ENCODE measurements at regions not wholly inside any gene's neighbourhood (a gene's known extent, or its start where the extent isn't known, plus 50 kb on each side); places are given as distances from the start of the nearest gene placed in this dataset.

DNA sequence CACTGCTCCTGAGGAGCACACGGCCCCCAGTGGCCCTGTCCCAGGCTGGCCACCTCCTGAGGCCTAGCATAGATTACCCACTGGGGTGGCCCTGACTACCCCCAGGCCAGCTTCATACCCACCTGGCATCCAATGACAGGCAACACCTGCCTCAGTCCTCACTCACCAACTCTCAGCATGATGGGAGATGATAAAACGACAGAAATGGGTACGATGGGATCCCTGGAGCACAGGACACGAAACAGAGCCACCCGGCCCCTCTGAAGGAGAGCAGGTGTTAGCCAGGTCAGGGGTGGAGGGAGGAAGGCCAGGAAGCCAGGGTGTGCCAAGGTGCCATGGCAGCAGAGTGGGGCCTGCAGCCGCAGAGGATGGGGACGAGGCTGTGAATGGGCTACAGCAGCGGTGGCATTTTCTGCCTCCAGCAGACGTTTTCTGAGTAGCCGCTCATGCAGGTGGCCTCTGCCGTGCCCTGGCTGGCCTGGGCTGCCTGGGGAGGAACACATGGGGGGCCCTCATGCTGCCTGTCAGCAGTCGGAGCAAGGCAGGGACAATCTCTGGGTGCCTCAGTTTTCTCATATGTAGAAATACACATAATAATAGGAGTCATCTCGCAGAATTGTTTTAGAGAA is 50.2 kb upstream of the FGF3 start:
- Histone ChIP-seq H3K9me2 (replicated peaks; ENCODE audit: insufficient read depth, low read length) (no peaks in the 10 kb centered on the region), H4K20me1 (ENCODE audit: insufficient read depth, low read depth, low read length) (no peaks in the 10 kb centered on the region), H3K27ac (ENCODE audit: low read length) (no peak overlapping the region), H2AFZ (ENCODE audit: low read length) (no peak overlapping the region), H3K4me1 (ENCODE audit: low read length) (no peaks in the 10 kb centered on the region), H3K9me3 (ENCODE audit: low read length) (no peaks in the 10 kb centered on the region), H3K4me3 (ENCODE audit: low read length) (no peak overlapping the region), H3K79me2 (ENCODE audit: low read length) (no peaks in the 10 kb centered on the region), H3K4me2 (ENCODE audit: low read depth, low read length, poor library complexity, severe bottlenecking) (no peak overlapping the region), H3K27me3 (ENCODE audit: low read length) (no peaks in the 10 kb centered on the region), H3K9ac (ENCODE audit: low read length) (no peak overlapping the region), H3K36me3 (ENCODE audit: insufficient read depth, low read length) (no peaks in the 10 kb centered on the region)
- no peak for DNase-seq

DNA sequence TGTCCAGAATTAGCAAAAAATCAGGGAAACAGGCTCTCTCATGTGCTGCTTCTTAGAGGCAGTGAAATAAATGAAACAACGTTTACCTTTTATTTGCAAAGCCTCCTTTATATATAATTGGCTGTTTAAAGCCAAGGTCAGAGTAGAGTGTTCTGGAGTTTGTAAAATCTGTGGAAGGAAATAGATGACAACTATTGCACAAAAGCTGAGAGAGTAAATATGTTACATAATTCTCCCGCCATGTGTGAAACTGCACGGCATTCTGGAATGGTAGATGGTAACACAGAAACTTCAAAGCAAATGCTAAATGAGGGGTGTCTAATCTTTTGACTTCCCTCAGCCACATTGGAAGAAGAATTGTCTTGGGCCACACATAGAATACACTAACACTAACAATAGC is 51.5 kb upstream of the FGF3 start:
- H3K36me3 ChIP-seq (ENCODE audit: insufficient read depth, low read length): no peaks in the 10 kb centered on the region
- H4K20me1 ChIP-seq (ENCODE audit: insufficient read depth, low read depth, low read length): peaks cover 3% of the 10 kb centered on the region; the same call in 1 of the 2 replicates
- H3K9me2 ChIP-seq (replicated peaks; ENCODE audit: insufficient read depth, low read length): no peaks in the 10 kb centered on the region
- no peaks in the 10 kb centered on the region for H3K27me3 ChIP-seq (ENCODE audit: low read length)
- H3K27ac ChIP-seq (ENCODE audit: low read length): no peak overlapping the region
- H3K9me3 ChIP-seq (ENCODE audit: low read length): no peaks in the 10 kb centered on the region
- DNase-seq: no peak
- no peak overlapping the region for H3K4me3 ChIP-seq (ENCODE audit: low read length)
- H2AFZ ChIP-seq (ENCODE audit: low read length): no peak overlapping the region
- no peak overlapping the region for H3K4me2 ChIP-seq (ENCODE audit: low read depth, low read length, poor library complexity, severe bottlenecking)
- no peak overlapping the region for H3K9ac ChIP-seq (ENCODE audit: low read length)
- no peaks in the 10 kb centered on the region for H3K79me2 ChIP-seq (ENCODE audit: low read length)
- H3K4me1 ChIP-seq (ENCODE audit: low read length): peaks cover 7% of the 10 kb centered on the region

DNA sequence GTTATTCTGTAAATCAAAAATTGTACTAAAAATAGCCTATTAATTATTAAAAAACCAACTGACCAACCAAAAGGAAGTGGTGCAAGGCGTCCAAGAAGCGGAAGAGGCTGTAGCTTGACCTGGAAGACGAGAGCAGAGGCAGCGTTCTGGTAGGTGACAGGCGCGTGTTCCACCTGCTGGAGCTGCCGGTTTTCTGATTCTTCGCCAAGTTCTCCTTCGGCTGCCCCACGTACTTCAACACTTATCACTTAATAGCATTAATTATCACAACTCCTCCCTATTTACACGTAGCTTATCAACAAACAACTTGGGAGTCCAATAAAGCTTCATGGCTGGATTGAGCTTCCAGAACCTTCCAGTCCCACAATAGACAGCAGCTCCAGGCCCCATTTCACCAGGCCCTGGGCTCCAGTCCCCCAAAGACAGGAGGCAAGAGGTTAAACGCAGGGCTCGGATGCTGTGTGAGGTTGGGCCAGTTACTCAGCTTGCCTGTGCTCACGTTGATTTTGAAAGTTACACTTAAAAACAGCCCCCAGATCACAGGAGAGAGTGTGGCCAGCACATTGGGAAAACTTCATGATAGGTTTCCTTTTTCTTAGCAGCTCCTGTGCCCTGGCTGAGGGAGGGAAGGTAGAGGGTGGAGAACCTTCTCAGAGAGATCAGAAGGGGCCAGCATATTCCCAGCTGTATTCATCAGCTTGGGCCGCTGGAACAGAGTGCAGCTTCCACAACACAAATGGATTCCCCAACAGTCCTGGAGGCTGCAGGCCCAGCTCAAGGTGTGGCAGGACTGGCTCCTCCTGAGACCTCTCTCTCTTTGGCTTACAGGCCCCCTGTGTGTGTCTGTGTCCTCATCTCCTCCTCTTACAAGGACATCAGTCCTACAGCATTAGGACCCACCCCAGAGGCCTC is 54.2 kb upstream of the FGF3 start:
- Histone ChIP-seq H3K4me2 (ENCODE audit: low read depth, low read length, poor library complexity, severe bottlenecking) (no peak overlapping the region), H3K27me3 (ENCODE audit: low read length) (no peaks in the 10 kb centered on the region)
- DNase-seq: no peak

DNA sequence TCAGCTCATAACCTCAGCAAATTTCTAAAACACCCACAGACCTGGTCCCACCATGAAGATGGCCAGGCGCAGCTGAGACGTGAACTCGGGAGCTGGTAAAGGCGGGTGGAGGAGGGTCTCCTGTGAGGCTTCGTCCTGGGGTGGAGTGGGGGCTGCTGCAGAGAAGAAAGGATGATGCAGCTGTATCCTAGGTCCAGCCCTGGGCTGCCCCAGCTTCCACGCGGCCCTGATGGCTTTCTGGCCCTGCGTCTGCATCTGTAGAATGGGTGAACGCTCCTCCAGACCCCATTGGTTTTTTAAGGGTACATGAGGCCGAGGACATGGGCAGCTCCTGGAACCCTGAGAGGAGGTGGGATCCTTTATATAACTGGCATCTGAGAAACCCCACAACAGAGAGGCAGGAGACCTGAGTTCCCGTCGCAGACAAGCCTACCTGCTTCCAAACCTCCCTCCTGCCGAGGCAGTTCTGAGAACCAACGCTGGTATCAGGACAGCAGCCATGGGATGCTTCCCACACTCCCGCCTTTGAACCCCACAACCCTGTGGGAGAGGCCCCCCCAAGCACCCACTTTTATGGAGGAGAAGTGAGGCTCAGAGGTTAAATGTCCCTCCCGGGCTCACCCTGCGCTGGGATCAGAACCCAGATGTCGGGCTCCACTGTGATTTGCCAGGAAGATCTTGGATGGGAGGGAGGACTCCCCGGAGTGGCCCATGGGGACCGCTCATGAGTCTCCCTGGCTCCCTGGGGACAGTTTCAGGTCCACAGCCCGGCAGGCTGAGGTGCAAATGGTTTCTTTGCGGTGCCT is 55.2 kb upstream of the FGF3 start:
- H3K36me3 ChIP-seq (ENCODE audit: insufficient read depth, low read length): no peaks in the 10 kb centered on the region
- H2AFZ ChIP-seq (ENCODE audit: low read length): no peak overlapping the region
- peaks cover 9% of the 10 kb centered on the region for H3K4me1 ChIP-seq (ENCODE audit: low read length)
- H4K20me1 ChIP-seq (ENCODE audit: insufficient read depth, low read depth, low read length): peaks cover 3% of the 10 kb centered on the region; the same call in 1 of the 2 replicates
- no peaks in the 10 kb centered on the region for H3K9me3 ChIP-seq (ENCODE audit: low read length)
- no peaks in the 10 kb centered on the region for H3K9me2 ChIP-seq (replicated peaks; ENCODE audit: insufficient read depth, low read length)
- H3K9ac ChIP-seq (ENCODE audit: low read length): no peak overlapping the region
- H3K27ac ChIP-seq (ENCODE audit: low read length): no peak overlapping the region
- no peak for DNase-seq
- H3K4me3 ChIP-seq (ENCODE audit: low read length): no peak overlapping the region
- H3K79me2 ChIP-seq (ENCODE audit: low read length): no peaks in the 10 kb centered on the region
- H3K27me3 ChIP-seq (ENCODE audit: low read length): no peaks in the 10 kb centered on the region
- H3K4me2 ChIP-seq (ENCODE audit: low read depth, low read length, poor library complexity, severe bottlenecking): no peak overlapping the region

More for the DNA sequence above, 54.2 kb upstream of the FGF3 start:
- Histone ChIP-seq H4K20me1 (ENCODE audit: insufficient read depth, low read depth, low read length) (peaks cover 3% of the 10 kb centered on the region; the same call in 1 of the 2 replicates), H3K79me2 (ENCODE audit: low read length) (no peaks in the 10 kb centered on the region), H3K9me2 (replicated peaks; ENCODE audit: insufficient read depth, low read length) (no peaks in the 10 kb centered on the region), H3K36me3 (ENCODE audit: insufficient read depth, low read length) (no peaks in the 10 kb centered on the region), H2AFZ (ENCODE audit: low read length) (no peak overlapping the region), H3K9ac (ENCODE audit: low read length) (no peak overlapping the region), H3K27ac (ENCODE audit: low read length) (no peak overlapping the region), H3K4me3 (ENCODE audit: low read length) (no peak overlapping the region), H3K9me3 (ENCODE audit: low read length) (no peaks in the 10 kb centered on the region), H3K4me1 (ENCODE audit: low read length) (peaks cover 9% of the 10 kb centered on the region)

DNA sequence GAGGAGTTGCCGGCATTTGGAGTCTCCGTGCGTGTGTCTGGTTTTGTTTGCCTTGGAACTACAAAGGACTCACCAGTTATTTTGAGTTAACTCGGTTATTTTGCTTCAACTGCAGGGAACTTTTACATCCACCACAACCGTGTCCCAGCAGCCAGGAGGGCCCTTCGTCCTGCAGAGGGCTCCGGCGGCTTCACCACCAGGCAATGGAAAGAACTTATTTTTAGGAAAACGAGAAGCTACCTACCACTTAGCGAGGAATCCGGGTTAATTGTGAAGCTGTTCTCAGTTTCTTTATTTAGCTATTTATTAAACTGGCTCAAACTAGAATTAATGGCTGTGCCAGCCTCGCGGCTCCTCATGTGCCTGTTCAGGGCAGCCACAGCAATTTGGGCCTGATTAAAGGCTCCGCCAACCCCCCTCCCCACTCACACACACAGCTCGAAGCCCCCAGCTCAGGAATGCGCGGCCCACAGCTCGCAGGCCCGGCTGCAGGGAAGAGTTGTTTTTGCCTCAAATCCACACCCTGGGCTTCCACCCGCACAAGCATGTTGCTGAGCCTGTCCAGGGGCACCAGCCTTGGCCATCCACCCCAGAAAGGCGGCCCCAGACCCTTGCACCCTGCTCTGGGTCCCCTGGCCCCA is 55.9 kb upstream of the FGF3 start:
- no peaks in the 10 kb centered on the region for H3K36me3 ChIP-seq (ENCODE audit: insufficient read depth, low read length)
- no peak overlapping the region for H2AFZ ChIP-seq (ENCODE audit: low read length)
- no peak overlapping the region for H3K9ac ChIP-seq (ENCODE audit: low read length)
- no peaks in the 10 kb centered on the region for H3K27me3 ChIP-seq (ENCODE audit: low read length)
- H3K4me2 ChIP-seq (ENCODE audit: low read depth, low read length, poor library complexity, severe bottlenecking): no peak overlapping the region
- DNase-seq: no peak
- H3K9me3 ChIP-seq (ENCODE audit: low read length): no peaks in the 10 kb centered on the region
- no peak overlapping the region for H3K27ac ChIP-seq (ENCODE audit: low read length)
- no peaks in the 10 kb centered on the region for H3K9me2 ChIP-seq (replicated peaks; ENCODE audit: insufficient read depth, low read length)
- H3K4me1 ChIP-seq (ENCODE audit: low read length): peaks cover 9% of the 10 kb centered on the region
- no peaks in the 10 kb centered on the region for H3K79me2 ChIP-seq (ENCODE audit: low read length)
- peaks cover 3% of the 10 kb centered on the region; the same call in 1 of the 2 replicates for H4K20me1 ChIP-seq (ENCODE audit: insufficient read depth, low read depth, low read length)
- H3K4me3 ChIP-seq (ENCODE audit: low read length): no peak overlapping the region

DNA sequence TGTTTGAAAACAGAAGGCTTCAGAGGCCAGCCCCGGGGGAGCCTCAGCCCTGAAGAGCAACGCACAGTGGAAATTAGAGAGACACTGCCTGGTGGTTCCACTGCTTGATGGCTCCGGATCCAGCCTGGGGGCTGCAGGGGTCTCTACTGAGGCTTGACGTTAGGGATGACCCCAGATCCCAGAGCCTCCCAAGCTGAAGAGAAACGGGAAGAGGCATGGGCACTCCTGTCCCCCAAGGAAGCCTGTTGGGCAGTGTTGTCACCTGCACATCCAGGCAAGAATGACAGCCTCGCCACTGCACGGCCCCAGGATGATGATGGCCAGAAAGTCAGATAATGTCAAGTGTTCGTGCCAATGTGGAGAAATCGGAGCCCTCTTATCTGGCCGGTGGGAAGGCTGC is 56.8 kb upstream of the FGF3 start:
- Histone ChIP-seq H3K79me2 (ENCODE audit: low read length) (no peaks in the 10 kb centered on the region), H3K9me2 (replicated peaks; ENCODE audit: insufficient read depth, low read length) (no peaks in the 10 kb centered on the region), H3K27me3 (ENCODE audit: low read length) (no peaks in the 10 kb centered on the region), H2AFZ (ENCODE audit: low read length) (no peak overlapping the region), H3K27ac (ENCODE audit: low read length) (no peak overlapping the region), H3K9ac (ENCODE audit: low read length) (no peak overlapping the region), H3K4me1 (ENCODE audit: low read length) (peaks cover 9% of the 10 kb centered on the region), H3K9me3 (ENCODE audit: low read length) (no peaks in the 10 kb centered on the region), H3K4me2 (ENCODE audit: low read depth, low read length, poor library complexity, severe bottlenecking) (no peak overlapping the region), H3K36me3 (ENCODE audit: insufficient read depth, low read length) (no peaks in the 10 kb centered on the region), H4K20me1 (ENCODE audit: insufficient read depth, low read depth, low read length) (peaks cover 3% of the 10 kb centered on the region; the same call in 1 of the 2 replicates), H3K4me3 (ENCODE audit: low read length) (no peak overlapping the region)
- no peak for DNase-seq

DNA sequence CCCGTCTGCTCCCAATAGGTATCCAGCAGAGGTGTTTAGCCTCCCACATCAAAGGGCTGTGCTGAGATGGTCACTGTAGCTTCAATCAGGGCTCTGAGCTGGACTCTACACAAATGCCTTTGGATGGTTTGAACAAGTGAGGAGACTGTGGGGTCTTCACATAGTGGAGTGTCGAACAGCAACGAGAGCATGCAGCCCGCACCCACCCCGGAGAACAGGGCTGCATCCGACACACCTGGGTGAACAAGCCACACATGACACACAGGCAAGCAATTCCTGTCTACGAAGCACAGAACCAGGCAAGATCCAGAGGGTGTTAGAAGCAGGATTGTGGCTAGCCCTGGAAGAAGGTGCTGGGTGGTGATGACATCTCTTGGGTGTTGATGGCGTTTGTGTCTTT is 58.0 kb upstream of the FGF3 start:
- Histone ChIP-seq H3K4me1 (ENCODE audit: low read length) (peaks cover 9% of the 10 kb centered on the region), H3K9me3 (ENCODE audit: low read length) (no peaks in the 10 kb centered on the region), H4K20me1 (ENCODE audit: insufficient read depth, low read depth, low read length) (peaks cover 3% of the 10 kb centered on the region; the same call in 1 of the 2 replicates), H3K79me2 (ENCODE audit: low read length) (no peaks in the 10 kb centered on the region), H3K27ac (ENCODE audit: low read length) (no peak overlapping the region), H2AFZ (ENCODE audit: low read length) (no peak overlapping the region), H3K4me2 (ENCODE audit: low read depth, low read length, poor library complexity, severe bottlenecking) (no peak overlapping the region), H3K36me3 (ENCODE audit: insufficient read depth, low read length) (no peaks in the 10 kb centered on the region), H3K9ac (ENCODE audit: low read length) (no peak overlapping the region), H3K4me3 (ENCODE audit: low read length) (no peak overlapping the region), H3K27me3 (ENCODE audit: low read length) (no peaks in the 10 kb centered on the region), H3K9me2 (replicated peaks; ENCODE audit: insufficient read depth, low read length) (no peaks in the 10 kb centered on the region)
- no peak for DNase-seq
